Stimulated activated CD8-positive, alpha-beta memory T cell treated with anti-CD3 and anti-CD28 coated beads, Interleukin-7, amount 100 ng/mL, for 48 hours (primary cell): ENCODE measurements at regions not wholly inside any gene's neighbourhood (a gene's known extent, or its start where the extent isn't known, plus 50 kb on each side); places are given as distances from the start of the nearest gene placed in this dataset.

Experiments
- DNase-seq, 2 donors: peaks; one replicate each; pipeline ENCODE4 v3.0.0-alpha.2; 2020; ENCODE audit warnings: low read depth in 1 of 2; ENCODE audit errors: extremely low read depth in 1 of 2

DNA sequence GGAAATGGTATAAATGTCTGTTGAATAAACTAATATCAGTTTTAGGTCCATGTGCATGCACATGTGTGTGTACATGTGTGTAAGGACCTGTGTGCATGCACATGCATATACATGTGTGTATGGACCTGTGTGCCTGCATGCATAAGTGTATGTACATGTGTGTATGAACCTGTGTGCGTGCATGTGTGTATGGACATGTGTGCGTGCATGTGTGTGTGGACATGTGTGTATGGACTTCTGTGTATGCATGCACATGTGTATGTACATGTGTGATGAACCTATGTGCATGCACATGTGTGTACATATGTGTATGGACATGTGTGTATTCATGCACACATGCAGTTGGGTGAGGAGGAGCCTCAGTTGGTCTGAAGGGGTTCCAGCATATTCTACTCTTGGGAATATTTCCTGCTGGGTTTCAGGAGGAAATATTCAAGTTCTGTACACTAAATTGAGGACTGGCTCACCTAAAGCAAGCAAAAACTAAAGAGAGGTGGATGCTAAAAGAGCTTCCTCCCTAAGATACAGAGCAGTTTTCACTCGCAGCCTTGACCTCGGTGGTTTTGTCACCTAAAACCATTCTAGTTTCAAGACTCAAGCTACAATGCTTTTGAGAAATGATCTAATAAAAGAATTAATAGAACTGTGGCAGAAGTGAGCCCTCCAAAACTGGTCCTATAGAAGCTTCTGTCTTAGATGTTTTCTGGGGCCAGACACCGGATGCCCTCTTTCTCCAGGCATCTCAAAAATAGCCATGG, 742.8 kb downstream of the MAFB start:
- no peak for DNase-seq

DNA sequence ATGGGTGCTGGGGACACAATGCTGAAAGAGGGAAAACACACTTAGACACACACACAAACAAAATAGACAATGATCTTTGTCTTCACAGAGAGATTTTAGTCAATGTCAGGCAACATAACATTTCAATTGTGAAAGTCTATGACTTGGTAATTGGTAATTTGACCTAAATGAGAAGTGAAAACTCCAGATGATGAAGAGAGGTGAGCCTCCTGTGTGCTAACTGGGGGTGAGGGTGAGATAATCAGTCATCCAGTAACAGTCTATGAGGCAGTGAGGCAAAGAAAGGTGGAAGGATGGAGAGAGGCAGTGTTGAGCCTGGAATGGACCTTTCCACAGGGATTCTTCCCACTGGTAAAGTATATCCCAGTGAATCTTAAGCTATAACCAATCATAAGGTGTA, 744.2 kb downstream of the MAFB start:
- DNase-seq, result no peak

DNA sequence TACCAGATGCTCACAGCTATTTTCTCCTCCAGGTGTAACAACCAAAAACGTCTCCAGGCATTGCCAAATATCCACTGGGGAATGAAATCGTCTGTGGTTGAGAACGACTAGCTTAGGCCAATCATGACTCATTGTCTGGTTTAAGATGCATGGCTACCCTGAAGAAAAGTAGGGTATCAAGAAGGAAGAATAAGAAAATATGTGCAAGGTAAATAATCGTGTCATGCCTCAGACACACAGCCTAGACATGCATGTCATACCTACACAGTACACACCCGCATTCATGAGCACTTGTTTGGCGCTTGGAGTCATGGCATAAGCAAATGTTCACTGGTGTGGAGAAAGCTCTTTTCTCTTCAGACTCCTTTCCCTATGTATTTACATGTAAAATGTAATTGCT, 745.7 kb downstream of the MAFB start:
- no peak for DNase-seq

DNA sequence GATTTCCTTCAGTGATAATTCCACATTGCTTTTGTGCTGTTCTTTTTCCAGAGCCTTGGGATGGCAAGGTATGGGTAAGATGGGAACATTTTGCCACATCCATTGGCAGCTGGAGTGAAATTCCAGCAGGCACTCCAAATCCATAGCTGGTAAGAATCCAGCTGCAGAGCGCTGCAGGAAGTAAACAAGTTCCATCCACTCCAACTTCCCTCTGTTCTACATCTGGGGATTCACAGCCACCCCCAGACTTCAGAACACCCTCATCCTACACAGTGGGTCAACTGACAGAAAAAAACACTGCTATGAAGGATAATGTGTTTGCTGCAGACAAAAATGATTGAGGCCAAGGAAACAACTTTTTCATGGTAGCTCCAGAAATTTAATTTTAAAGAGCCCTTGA, 747.8 kb downstream of the MAFB start:
- no peak for DNase-seq

DNA sequence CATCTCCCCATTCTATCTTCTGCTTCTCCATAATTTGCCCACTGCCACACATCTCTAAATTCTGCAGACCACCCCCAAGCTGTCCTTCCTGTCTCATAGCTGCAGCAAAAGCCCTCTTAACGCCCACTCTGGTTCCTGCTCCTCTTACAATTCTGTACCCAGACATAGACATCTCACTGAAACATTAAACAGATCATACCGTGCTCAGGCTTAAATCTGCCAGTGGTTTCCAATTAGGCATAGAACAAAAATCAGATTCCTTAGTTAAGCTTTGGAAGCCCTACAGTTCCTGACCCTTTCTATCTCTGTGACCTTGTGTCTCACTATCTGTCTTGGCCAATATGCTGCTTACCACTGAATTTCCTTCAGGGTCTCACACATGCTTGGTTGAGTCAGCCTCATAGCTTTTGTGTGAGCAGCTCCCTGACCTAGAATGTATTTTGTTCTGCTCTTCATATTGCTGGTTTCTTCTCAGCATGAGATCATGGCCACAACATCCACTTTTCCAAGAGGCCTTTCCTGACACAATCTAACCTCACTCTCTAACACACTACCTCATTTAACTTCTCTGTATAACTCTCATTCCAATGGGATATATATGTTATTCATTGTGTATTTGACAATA, 749.7 kb downstream of the MAFB start:
- DNase-seq, result no peak

DNA sequence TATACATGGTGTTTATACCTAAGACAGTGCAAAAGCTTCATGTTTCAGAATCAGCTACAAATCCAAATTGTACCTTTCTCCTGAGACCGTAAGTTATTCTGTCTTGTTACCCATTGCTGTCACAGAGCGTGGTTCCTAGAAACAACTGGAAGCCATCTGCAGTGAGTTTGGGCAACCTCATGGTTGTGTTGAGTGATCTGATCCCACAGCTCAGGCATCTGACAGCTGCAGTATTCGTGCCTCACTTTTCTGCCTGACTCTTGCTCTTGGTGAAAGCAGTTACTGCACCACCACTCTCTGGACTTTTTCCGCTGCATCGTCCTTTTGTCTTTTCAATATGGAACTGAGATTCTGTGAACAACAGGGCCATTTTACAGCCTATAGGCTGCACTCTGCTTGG, 752.6 kb downstream of the MAFB start:
- DNase-seq, result no peak

DNA sequence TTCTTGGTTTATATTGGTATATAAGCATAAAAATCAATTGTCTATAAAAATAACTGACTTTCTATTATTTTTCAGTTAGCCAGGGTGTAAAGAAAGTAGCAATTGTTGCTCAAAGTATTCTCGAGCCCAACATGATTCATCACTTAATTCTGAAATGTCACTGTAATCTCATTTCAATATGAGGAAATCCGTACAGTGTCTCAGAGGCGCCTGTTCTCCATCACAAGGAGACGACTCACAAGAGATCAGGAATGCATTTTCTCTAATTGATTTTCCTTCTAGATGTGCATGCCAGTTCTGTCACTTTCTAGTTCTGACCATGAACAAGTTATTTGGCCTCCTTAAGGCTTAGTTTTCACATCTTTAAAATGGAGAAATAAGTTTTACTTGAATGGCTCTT, 753.1 kb downstream of the MAFB start:
- DNase-seq, result no peak

DNA sequence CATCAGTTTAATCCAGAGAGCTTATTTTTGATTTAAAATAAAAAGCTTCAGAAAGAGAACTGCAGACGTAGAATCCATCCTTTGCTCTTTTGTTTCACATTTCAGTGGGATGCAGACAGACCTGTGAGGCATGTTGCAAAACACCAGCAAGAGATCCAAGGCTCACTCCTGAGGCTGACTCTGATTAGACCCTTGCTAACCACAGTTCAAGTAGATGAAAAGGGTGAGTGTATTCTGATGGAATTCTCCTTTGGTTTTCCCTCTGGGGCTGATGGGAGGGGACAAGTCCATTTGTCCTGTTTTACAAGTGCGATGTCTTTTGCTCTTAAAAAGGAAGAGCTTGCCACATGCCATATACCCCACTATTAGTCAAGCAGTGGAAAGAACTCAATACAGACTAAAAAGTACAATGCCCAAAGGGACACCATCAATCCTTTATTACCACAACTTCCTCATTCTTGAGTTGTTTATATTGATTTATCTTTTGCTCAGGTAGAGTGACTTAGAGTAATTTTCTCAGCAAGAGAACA, 772.7 kb downstream of the MAFB start:
- DNase-seq, result no peak

DNA sequence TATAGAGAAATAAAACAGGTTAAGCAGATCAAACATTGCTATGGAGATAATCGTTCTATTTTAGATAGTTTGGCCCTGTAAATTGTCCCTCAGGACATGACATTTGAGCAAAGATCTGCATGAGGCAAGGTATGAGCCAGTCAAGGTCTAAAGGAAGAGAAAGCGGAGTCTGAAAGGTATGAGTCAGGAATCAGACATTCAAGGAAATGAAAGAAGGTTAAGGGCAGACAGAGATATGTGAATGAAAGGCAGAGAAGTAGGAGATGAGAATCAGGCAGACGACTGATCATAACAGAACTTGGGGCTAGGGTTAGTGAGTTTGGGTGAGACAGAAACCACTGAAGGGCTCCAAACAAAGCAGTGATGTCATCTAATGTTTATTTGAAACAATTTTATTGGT, 775.8 kb downstream of the MAFB start:
- DNase-seq, result no peak

DNA sequence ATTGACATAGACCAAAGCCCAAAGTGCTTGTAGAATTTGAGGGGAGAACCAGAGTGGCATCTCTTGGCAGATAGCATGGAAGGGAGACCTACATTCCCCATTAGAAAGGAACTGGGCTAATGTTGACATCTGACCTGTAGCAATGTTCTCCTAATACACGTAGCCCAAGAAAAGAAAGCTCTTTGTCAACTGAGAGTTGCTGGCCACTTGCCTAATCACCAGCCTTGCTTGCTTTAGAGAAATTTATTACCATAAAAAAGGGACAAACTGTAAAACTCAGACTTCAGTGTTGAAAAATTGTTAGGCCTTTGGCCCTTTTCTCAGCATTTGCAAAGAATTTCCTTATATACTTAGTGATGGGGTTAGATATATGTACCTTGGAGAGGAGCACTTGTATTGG, 777.5 kb downstream of the MAFB start:
- DNase-seq, result no peak

DNA sequence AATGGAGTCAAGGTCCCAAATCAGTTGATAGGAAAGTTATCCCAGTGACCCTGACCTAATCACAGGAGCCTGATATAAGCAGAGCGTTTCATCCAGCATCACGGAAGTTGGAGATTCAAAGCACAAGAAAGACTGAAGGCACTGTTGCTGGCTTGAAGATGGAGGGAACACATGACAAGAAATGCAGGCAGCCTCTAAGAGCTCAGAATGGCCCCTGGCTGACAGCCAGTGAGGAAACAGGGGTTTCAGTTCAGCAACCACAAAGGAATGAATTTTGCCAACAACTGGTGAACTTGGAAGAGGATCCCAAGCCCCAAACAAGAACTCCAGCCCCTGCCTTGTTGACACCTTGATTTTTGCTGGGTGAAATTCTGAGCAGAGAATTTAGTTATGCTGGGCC, 778.5 kb downstream of the MAFB start:
- no peak for DNase-seq

DNA sequence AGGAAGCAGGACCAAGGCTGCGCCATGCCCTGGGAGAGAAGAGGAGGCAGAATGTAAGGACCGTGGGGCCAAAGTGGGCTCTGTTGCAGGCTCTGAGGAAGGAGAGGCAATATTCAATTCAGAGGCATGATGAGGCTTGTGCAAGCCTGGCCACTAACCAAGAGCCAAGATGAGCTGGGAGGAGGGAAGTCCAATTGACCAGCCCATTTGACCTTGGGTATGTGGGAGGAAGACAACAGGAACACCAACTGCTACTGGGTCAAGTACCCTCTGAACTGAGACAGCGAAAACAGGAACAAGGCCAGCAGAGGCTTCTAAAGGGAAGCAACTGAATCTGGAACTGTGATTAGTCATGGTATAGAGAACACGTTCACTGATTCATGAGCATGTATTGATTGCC, 779.6 kb downstream of the MAFB start:
- no peak for DNase-seq

DNA sequence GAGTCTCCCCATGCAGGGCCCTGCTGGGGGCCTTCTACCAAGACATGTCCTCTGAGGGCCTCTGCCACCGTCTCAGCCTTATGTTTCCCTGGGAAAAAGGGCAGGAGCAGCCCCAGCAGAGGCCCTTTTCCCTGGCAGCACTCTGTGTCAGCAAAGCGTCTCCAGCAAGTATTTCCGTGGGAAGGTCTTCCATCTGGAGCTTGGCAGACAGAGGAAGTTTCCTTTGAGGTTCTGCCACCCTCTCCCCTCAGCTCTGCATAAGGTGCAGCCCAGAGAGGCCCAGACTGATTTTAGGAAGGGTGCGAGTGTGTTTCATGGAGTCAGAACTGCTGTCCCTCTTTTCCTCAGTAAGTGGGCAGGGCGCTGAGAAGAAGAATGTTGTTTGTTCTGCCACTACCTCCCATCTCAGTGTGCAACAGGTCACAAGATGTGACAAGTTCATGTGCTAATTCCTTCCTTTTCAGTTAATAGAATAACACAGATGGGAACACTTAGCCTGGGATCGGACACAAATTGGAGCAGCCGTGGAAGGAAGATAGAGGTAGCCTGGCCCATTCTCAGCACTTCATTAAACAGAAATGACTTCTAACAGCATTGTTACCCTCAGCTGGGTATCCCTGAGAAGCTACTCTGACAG, 784.4 kb downstream of the MAFB start:
- DNase-seq, result no peak

DNA sequence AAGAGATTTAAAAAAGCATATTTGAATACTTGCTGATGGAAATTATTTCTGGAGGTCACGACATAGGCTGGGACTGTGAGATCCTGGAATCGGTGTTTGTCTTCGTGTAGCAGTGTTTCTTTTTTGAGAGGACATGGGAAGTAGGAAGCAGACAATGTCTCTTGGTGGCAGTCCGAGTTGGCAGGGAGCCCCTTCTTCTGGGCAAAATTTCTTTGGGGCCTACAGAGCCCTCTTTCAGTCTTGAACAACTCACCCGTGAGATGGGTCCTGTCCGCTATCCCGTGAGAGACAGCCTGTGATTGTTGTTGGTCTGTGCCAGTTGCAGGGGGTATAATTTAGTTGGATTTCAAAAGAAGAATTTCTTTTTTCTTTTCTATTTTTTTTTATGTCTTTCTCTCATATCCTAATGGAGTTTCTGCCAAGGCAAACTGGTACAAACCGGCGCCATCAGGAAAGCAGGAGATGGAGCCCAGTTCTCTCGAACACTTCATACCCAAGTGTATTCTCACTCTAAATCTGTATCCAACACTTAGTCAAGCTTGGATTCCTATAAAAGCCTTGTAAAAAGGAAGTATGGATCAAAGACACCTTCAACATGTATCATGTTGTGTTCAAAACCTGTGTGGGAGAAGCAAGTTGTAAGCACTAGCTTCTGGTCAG, 785.1 kb downstream of the MAFB start:
- DNase-seq, result no peak

DNA sequence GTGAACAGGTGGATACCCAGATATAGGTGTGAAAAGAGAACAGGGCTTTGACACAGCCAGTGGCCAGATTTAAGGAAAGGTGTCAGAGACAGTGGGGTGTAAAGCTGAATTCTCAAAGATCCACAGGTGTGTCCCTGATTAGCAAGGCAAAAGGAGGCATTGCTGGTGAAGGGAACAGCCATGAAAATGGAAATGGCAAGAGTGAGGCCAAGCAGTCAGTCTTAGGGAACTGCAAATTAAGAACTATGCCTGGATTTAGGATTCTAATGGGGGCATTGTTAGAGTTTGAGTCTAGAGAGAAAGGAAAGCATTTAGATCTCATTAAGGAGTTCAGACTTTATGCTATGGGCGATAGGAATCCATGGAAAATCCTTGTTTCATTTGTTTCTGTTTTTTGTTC, 789.2 kb downstream of the MAFB start:
- DNase-seq, result no peak

DNA sequence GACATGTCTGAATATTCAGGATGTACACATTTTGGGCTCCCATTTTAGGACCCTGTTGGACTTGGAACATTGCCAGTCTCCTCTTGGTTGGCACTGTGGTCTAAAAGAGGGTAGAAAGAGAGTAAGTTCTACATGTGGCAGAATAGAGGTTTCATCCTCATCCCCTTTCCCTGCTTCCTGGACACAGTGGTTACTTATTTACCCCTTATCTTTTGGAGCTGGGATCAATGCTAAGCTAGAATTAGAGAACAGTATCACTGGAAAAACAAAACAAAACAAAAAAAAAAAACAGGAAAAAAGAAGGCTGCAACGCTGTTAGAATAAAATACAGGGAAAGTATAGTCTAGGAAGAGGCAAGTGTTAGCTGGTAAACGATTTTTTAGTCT, 790.6 kb downstream of the MAFB start:
- no peak for DNase-seq

DNA sequence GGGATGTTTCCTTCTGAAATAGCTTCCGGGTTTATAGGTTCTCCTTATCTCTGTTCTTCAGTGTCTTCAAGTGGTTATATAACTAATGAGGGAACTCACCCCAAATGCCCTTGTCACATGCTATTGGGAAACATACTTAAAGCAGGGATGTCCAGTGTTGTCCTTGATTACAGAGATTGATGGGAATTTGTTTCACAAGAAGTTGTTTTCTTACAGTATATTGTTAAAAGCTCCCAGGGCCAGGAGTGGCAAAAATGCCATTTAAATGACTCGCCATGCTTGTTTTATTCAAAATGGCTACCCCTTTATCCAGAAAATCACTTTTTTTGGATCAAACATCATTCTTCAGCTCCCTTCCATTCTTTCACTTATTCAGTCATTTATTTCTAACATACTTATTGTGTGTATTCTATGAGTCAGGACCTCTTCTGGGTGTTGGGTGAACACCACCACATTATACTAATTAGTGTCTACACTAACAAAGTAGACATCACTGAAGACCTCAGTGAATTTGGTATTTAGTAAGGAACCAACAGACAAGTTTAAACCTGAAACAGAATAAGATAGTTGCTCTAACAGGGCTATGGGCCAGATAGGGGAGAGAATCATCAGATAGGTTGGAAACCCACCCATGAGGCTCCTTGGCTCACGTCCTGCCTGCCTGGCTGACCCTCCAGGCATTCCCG, 791.1 kb downstream of the MAFB start:
- no peak for DNase-seq

DNA sequence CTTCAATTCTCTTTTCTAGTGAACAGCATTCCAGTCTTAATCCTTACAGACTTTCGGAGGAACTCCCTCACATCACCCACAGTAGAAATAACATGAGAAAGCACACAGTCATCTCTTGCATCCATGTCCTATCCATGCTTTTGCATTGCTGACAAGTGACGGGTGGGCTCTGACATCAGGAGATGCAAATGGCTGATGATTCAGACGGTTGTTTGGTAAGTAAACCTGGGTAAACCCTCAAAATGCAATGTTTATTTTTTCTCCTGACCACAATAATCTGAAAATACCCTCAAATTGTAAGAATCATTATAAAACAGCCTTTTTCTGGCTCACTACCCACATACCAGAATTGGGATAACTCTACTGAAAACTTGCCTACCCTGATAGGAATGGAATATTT, 792.0 kb downstream of the MAFB start:
- DNase-seq, result no peak

DNA sequence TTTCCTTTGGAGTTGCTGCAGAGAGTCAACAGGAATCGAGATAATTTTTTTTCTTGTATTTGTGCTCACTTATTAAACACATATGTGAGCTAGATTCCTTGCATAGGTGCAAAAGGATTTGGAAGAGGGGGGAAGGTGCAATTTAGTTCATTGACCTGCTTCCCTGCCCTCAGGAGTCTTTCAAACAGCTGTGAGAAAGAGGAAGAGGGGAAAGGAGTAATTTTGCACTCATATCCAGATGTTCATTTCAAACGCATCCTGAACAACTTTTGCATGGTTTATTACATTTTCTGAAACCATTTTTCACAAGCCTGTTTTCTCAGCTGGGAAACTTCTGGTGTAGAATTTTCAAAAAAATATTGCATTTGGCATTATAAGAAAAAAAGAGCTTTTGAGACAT, 795.0 kb downstream of the MAFB start:
- DNase-seq, result no peak

DNA sequence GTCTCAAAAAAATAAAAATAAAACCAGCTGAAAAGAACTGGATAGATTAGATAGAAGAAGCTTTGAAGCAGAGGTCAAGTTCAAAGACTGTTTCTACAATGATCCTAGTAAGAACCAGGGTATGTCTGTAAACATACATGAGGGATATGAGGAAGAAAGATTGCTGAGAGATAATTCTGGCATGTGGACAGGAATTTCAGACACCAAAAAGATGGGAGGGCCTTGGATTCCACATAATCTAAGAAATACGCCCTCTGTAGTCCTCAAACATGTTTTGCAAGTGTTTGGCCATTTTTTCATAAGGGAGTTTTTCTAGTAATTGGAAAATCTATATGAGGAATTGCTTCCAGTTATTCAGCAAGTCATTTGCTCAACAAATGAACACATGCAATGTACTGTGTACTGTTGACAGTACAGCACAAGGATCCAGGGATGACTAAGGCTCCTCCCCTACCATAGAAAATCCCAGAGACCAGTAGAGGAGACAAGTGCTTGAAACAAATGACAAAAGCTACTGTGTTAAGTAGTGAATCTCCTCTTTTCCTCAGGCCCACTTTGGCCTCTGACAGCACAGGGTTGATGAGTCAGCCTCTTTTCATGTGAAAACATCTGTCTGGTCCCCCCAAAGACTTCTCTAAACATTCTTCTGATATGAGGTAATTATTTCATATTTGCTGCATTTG, 795.9 kb downstream of the MAFB start:
- no peak for DNase-seq

DNA sequence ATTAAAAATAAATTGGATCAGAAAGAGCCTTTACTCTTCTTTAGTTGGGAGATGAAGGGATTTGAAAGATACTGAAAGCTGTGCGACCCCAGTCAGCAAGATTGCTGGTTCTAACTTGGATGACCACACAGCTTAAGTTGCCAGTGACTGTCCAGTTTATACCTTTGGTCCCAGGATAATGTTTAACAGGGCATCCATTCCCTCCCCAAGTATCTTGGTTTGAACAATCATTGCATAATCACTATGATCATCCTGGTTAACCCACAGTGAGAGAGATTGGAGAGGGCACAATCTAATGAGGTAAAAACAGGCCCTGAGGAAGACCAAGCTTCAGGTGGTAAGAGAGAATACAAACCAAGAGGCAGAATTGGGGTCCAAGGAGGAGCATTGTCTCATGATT, 798.3 kb downstream of the MAFB start:
- no peak for DNase-seq
